SK-N-SH treated with all-trans-retinoic acid at 6 μM for 48 hours (cell line): ENCODE measurements at regions not wholly inside any gene's neighbourhood (a gene's known extent, or its start where the extent isn't known, plus 50 kb on each side); places are given as distances from the start of the nearest gene placed in this dataset.

Experiments
- BACH2 ChIP-seq: fragments of 250-450 bp; sonication (Bioruptor Pico); IDR thresholded peaks from 2 replicates; pipeline ENCODE4 v1.9.0; 2021; ENCODE audit warnings: mild to moderate bottlenecking, borderline replicate concordance
- CSDC2 ChIP-seq: fragments of 250-450 bp; sonication (Bioruptor Pico); IDR thresholded peaks from 2 replicates; pipeline ENCODE4 v1.5.0; 2020; ENCODE audit warnings: mild to moderate bottlenecking, moderate library complexity
- PPARA ChIP-seq: fragments of 250-450 bp; sonication (Bioruptor Pico); IDR thresholded peaks from 2 replicates; pipeline ENCODE4 v1.5.0; 2020; ENCODE audit warnings: mild to moderate bottlenecking, borderline replicate concordance
- TCF4 ChIP-seq: fragments of 250-450 bp; sonication (Bioruptor Pico); IDR thresholded peaks from 2 replicates; pipeline ENCODE4 v1.8.0; 2021; ENCODE audit warnings: mild to moderate bottlenecking, moderate library complexity, borderline replicate concordance
- ZNF8 ChIP-seq: fragments of 450-650 bp; formaldehyde crosslinking; IDR thresholded peaks from 2 replicates; pipeline ENCODE4 v1.5.0; 2020; ENCODE audit warnings: mild to moderate bottlenecking, moderate library complexity
- TF ChIP-seq, protein P1 (sequence below): fragments of 250-450 bp; sonication (Bioruptor Pico); IDR thresholded peaks from 2 replicates; pipeline ENCODE4 v1.8.0; 2020; ENCODE audit warnings: mild to moderate bottlenecking, moderate library complexity, borderline replicate concordance
- TF ChIP-seq, protein P2 (sequence below): fragments of 250-450 bp; sonication (Bioruptor Pico); IDR thresholded peaks from 2 replicates; pipeline ENCODE4 v1.5.0; 2020; ENCODE audit warnings: mild to moderate bottlenecking, moderate library complexity

DNA sequence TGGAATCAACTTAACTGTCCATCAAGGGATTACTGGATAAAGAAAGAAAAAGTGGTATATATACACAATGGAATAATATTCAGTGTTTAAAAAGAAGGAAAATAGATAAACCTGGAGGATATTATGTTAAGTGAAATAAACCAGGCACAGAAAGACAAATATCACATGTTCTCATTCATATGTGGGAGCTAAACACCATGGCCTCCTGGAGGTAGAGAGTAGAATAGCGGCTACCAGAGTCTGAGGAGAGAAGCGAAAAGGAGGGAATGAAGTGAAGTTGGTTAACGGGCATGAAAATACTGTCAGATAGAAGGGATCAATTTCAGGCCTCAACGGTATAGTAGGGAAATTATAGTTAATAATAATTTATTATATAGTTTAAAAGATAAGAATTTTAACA is 147.5 kb upstream of the OBI1 start:
- TF ChIP-seq BACH2 (CRISPR knock-in tag) (no peak), PPARA (no peak), ZNF8 (CRISPR knock-in tag) (no peak), TCF4 (CRISPR knock-in tag) (no peak), CSDC2 (CRISPR knock-in tag) (no peak)
- TF ChIP-seq, protein P1, sequence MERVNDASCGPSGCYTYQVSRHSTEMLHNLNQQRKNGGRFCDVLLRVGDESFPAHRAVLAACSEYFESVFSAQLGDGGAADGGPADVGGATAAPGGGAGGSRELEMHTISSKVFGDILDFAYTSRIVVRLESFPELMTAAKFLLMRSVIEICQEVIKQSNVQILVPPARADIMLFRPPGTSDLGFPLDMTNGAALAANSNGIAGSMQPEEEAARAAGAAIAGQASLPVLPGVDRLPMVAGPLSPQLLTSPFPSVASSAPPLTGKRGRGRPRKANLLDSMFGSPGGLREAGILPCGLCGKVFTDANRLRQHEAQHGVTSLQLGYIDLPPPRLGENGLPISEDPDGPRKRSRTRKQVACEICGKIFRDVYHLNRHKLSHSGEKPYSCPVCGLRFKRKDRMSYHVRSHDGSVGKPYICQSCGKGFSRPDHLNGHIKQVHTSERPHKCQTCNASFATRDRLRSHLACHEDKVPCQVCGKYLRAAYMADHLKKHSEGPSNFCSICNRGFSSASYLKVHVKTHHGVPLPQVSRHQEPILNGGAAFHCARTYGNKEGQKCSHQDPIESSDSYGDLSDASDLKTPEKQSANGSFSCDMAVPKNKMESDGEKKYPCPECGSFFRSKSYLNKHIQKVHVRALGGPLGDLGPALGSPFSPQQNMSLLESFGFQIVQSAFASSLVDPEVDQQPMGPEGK (CRISPR knock-in tag): no peak
- TF ChIP-seq, protein P2, sequence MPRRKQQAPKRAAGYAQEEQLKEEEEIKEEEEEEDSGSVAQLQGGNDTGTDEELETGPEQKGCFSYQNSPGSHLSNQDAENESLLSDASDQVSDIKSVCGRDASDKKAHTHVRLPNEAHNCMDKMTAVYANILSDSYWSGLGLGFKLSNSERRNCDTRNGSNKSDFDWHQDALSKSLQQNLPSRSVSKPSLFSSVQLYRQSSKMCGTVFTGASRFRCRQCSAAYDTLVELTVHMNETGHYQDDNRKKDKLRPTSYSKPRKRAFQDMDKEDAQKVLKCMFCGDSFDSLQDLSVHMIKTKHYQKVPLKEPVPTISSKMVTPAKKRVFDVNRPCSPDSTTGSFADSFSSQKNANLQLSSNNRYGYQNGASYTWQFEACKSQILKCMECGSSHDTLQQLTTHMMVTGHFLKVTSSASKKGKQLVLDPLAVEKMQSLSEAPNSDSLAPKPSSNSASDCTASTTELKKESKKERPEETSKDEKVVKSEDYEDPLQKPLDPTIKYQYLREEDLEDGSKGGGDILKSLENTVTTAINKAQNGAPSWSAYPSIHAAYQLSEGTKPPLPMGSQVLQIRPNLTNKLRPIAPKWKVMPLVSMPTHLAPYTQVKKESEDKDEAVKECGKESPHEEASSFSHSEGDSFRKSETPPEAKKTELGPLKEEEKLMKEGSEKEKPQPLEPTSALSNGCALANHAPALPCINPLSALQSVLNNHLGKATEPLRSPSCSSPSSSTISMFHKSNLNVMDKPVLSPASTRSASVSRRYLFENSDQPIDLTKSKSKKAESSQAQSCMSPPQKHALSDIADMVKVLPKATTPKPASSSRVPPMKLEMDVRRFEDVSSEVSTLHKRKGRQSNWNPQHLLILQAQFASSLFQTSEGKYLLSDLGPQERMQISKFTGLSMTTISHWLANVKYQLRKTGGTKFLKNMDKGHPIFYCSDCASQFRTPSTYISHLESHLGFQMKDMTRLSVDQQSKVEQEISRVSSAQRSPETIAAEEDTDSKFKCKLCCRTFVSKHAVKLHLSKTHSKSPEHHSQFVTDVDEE (CRISPR knock-in tag): no peak
